ENCODE measurements at regions not wholly inside any gene's neighbourhood (a gene's known extent, or its start where the extent isn't known, plus 50 kb on each side); places are given as distances from the start of the nearest gene placed in this dataset.

DNA sequence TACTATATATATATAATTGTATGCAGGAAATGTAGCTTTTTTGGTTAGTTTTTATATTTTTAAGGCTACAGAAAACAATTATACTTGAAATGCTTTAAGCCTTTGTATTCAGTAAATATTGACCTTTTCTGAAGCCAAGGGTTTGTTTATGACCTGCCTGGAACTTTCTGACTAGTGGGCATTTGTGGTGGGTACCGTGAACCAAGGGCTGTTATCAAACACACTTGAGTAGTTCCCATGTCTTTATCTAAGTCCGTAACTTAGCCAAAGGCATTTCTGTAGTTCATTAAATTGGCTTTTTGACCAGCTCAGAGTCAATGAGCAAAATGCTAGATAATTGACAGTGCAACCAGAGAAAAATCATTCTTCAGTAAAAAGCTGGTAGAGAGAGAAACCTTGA, 1444.2 kb upstream of the SLC10A2 start (continued):
- TF ChIP-seq, protein P1, sequence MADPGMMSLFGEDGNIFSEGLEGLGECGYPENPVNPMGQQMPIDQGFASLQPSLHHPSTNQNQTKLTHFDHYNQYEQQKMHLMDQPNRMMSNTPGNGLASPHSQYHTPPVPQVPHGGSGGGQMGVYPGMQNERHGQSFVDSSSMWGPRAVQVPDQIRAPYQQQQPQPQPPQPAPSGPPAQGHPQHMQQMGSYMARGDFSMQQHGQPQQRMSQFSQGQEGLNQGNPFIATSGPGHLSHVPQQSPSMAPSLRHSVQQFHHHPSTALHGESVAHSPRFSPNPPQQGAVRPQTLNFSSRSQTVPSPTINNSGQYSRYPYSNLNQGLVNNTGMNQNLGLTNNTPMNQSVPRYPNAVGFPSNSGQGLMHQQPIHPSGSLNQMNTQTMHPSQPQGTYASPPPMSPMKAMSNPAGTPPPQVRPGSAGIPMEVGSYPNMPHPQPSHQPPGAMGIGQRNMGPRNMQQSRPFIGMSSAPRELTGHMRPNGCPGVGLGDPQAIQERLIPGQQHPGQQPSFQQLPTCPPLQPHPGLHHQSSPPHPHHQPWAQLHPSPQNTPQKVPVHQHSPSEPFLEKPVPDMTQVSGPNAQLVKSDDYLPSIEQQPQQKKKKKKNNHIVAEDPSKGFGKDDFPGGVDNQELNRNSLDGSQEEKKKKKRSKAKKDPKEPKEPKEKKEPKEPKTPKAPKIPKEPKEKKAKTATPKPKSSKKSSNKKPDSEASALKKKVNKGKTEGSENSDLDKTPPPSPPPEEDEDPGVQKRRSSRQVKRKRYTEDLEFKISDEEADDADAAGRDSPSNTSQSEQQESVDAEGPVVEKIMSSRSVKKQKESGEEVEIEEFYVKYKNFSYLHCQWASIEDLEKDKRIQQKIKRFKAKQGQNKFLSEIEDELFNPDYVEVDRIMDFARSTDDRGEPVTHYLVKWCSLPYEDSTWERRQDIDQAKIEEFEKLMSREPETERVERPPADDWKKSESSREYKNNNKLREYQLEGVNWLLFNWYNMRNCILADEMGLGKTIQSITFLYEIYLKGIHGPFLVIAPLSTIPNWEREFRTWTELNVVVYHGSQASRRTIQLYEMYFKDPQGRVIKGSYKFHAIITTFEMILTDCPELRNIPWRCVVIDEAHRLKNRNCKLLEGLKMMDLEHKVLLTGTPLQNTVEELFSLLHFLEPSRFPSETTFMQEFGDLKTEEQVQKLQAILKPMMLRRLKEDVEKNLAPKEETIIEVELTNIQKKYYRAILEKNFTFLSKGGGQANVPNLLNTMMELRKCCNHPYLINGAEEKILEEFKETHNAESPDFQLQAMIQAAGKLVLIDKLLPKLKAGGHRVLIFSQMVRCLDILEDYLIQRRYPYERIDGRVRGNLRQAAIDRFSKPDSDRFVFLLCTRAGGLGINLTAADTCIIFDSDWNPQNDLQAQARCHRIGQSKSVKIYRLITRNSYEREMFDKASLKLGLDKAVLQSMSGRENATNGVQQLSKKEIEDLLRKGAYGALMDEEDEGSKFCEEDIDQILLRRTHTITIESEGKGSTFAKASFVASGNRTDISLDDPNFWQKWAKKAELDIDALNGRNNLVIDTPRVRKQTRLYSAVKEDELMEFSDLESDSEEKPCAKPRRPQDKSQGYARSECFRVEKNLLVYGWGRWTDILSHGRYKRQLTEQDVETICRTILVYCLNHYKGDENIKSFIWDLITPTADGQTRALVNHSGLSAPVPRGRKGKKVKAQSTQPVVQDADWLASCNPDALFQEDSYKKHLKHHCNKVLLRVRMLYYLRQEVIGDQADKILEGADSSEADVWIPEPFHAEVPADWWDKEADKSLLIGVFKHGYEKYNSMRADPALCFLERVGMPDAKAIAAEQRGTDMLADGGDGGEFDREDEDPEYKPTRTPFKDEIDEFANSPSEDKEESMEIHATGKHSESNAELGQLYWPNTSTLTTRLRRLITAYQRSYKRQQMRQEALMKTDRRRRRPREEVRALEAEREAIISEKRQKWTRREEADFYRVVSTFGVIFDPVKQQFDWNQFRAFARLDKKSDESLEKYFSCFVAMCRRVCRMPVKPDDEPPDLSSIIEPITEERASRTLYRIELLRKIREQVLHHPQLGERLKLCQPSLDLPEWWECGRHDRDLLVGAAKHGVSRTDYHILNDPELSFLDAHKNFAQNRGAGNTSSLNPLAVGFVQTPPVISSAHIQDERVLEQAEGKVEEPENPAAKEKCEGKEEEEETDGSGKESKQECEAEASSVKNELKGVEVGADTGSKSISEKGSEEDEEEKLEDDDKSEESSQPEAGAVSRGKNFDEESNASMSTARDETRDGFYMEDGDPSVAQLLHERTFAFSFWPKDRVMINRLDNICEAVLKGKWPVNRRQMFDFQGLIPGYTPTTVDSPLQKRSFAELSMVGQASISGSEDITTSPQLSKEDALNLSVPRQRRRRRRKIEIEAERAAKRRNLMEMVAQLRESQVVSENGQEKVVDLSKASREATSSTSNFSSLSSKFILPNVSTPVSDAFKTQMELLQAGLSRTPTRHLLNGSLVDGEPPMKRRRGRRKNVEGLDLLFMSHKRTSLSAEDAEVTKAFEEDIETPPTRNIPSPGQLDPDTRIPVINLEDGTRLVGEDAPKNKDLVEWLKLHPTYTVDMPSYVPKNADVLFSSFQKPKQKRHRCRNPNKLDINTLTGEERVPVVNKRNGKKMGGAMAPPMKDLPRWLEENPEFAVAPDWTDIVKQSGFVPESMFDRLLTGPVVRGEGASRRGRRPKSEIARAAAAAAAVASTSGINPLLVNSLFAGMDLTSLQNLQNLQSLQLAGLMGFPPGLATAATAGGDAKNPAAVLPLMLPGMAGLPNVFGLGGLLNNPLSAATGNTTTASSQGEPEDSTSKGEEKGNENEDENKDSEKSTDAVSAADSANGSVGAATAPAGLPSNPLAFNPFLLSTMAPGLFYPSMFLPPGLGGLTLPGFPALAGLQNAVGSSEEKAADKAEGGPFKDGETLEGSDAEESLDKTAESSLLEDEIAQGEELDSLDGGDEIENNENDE (IDR thresholded peaks at IDR 0.05; ENCODE audit: insufficient replicate concordance, low read length): no peak
